Kidney epithelial cell (primary cell): ENCODE measurements at regions not wholly inside any gene's neighbourhood (a gene's known extent, or its start where the extent isn't known, plus 50 kb on each side); places are given as distances from the start of the nearest gene placed in this dataset.

ENCODE experiments used
- DNase-seq: peaks from one replicate; pipeline ENCODE4 v3.0.0-alpha.2; 2010; ENCODE audit warnings: low read depth
- H3K27me3 ChIP-seq: 2 replicates; pipeline ENCODE4 v1.6.0; 2011; ENCODE audit warnings: low read length; ENCODE audit not compliant: control insufficient read depth, insufficient read depth
- H3K36me3 ChIP-seq: 2 replicates; pipeline ENCODE4 v1.5.1; 2011; ENCODE audit warnings: low read length; ENCODE audit not compliant: control insufficient read depth, insufficient read depth
- H3K4me3 ChIP-seq: 2 replicates; pipeline ENCODE4 v1.5.1; 2011; ENCODE audit warnings: low read depth, mild to moderate bottlenecking, control low read depth, low read length
- CTCF ChIP-seq: IDR thresholded peaks from 2 replicates; pipeline ENCODE4 v1.5.1; 2011; ENCODE audit warnings: mild to moderate bottlenecking, moderate library complexity, low read length, control low read depth, inconsistent platforms; ENCODE audit not compliant: insufficient read depth, poor library complexity, severe bottlenecking

GRCh38 chr11:28472904-28473303 lies 364.7 kb downstream of the METTL15 start:
- DNase-seq: no peak
- Histone ChIP-seq H3K4me3 (no peak overlapping the region), H3K36me3 (no peaks in the 10 kb centered on the region), H3K27me3 (no peaks in the 10 kb centered on the region)
- TF ChIP-seq CTCF: no peak

GRCh38 chr11:28471537-28471936 lies 363.3 kb downstream of the METTL15 start:
- no peak for DNase-seq
- Histone ChIP-seq H3K36me3 (no peaks in the 10 kb centered on the region), H3K27me3 (no peaks in the 10 kb centered on the region), H3K4me3 (no peak overlapping the region)
- no peak for TF ChIP-seq CTCF

GRCh38 chr11:28470180-28470579 lies 362.0 kb downstream of the METTL15 start:
- no peak for DNase-seq
- Histone ChIP-seq H3K36me3 (no peaks in the 10 kb centered on the region), H3K27me3 (no peaks in the 10 kb centered on the region), H3K4me3 (no peak overlapping the region)
- TF ChIP-seq CTCF: no peak

GRCh38 chr11:28466506-28466905 lies 358.3 kb downstream of the METTL15 start:
- no peak overlapping the region for H3K4me3 ChIP-seq
- H3K27me3 ChIP-seq: no peaks in the 10 kb centered on the region
- no peak for DNase-seq
- TF ChIP-seq CTCF: no peak
- H3K36me3 ChIP-seq: no peaks in the 10 kb centered on the region

- DNase-seq: no peak
- no peak for TF ChIP-seq CTCF
- Histone ChIP-seq H3K27me3 (no peaks in the 10 kb centered on the region), H3K36me3 (no peaks in the 10 kb centered on the region), H3K4me3 (no peak overlapping the region)
Observed at GRCh38 chr11:28464252-28464867, 356.2 kb downstream of the METTL15 start.

- Histone ChIP-seq H3K27me3 (no peaks in the 10 kb centered on the region), H3K36me3 (no peaks in the 10 kb centered on the region), H3K4me3 (no peak overlapping the region)
- TF ChIP-seq CTCF: no peak
- no peak for DNase-seq
Observed at GRCh38 chr11:28463826-28464225, 355.6 kb downstream of the METTL15 start.
